GM21529 (cell line): ENCODE measurements at regions not wholly inside any gene's neighbourhood (a gene's known extent, or its start where the extent isn't known, plus 50 kb on each side); places are given as distances from the start of the nearest gene placed in this dataset.

Experiments used
- ATAC-seq: cut with Tn5 transposase; IDR thresholded peaks from one replicate; pipeline ENCODE4 v1.9.1; 2021; ENCODE audit not compliant: unreplicated experiment

DNA sequence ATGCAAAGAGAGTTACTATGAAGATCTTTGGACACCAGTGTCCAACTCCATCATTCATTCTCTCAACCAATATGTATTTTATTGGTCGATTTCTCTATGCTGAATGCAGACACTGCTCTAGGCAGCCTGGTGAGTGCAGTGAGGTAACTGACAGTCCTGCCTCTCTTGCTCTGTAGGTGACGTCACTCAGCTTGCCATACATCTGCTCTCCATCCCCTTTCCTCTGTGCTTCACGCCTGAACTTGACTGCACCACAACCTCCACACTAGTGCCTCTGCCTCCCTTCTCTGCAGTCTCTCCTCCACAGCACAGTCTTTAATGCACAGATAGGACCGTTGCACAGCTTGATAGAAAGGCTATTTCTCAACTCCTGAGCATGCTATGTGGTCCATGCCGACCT lies 344.9 kb upstream of the NOCT start:
- ATAC-seq = no peak

DNA sequence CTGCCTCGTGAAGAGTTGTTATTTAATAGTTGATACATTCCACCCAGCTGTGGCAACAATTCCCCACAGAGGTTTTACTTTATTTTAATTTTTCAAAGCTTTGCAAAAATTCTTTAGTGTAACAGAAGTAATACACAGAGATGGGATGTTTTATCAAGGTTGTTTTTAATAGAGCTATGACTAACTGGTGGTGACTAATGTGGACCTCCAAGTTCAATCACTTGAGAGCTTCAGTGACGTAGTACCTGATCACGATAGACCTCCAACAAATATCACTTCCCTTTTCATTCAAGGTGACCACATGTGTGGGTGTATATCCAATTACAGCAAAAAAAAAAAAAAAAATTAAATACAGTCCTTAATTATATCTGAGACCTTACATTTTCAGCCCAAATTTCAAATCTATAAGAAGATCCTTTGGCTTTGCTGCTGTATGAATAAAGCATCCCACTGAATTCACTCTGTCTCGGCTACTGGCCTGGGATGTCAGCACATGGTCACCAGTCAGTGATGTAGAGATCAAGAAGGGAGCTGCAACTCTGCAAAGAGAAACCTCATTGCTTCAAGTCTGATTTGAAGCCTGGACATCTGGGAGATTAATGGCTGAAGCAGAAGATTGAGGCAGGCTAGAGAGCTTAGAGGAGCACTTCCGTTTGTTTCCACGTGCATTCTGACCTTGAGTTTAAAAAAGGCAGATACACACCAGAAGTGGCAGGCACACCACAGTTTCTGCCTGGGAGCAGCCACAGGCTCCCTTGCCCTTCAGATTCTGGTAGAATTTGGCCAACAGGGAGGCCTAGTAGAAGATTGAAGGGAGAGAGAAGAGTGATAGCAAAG lies 345.9 kb upstream of the NOCT start:
- ATAC-seq = no peak

DNA sequence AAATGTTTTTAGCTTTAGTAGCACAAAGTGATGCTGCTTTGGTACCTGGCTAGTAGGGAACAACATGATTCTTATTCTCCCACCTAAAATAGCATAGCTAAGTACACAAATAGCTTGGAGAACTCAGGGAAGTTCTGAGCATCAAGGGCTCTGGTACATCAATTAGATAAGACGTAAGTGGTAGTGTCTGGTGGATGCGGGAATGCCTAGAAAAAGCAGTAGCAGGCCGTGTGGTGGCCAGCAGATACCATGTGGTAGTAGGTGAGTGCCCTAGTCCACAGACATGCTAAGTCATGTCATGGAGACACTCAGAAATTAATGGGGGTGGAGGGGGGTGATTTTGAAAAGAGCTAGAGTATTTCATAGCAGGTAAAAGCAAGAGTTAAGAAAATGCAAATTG lies 347.3 kb upstream of the NOCT start:
- ATAC-seq = no peak

DNA sequence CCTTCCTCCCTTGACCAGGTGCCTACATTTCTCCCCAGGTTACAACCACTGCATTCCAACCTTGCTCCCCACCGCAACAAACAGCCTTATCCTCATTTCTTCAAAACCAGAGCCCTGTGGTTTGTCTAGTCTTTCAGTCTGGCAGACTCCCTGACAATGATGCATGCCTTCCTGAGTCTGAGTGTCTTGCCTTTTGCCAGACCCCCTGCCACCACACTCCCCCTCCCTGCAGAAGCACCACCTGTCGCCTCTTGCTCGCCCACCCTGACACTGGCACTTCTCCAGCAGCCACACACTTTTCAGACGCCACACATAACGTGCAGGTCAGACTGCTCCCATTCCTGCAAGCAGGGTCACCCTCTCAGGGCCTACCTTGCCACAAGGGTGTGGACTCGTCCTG lies 349.2 kb upstream of the NOCT start:
- ATAC-seq = no peak

DNA sequence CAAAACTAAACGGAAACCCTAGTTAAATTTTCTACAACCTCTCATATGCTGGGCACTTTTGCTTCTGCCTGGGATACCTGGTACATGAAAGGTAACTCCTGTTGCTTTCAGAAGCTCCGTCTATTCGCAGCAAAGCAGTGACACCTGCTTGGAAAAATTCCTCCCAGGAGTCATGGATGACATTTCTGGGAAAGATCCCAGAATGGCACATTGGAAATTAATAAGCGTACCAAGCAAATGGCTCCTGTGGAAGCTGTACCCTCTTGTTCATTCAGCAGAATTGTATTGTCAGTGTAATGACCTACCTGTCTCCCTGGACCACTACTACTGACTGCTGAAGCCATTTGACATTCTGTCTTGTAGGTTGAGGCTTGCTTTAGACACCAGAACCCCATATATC lies 349.7 kb upstream of the NOCT start:
- ATAC-seq = no peak

DNA sequence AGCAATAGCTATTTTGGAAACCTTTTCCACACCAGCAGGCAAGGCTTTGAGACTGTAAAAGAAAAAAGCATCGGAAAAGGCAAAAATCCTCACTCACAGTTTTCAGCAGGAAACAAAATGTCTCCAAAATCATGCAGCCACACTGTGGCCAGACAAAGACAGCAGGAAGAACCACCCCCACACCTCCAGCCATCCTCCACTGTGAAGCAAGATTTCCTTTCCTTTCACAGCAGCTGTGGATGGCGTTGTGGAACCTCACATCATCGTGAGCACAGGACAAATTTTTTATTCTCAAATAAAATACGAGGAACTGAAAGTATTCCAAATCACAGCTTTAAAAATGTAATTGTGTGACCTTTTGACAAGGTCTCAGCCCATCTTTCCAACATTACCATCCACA lies 351.7 kb upstream of the NOCT start:
- ATAC-seq = no peak

DNA sequence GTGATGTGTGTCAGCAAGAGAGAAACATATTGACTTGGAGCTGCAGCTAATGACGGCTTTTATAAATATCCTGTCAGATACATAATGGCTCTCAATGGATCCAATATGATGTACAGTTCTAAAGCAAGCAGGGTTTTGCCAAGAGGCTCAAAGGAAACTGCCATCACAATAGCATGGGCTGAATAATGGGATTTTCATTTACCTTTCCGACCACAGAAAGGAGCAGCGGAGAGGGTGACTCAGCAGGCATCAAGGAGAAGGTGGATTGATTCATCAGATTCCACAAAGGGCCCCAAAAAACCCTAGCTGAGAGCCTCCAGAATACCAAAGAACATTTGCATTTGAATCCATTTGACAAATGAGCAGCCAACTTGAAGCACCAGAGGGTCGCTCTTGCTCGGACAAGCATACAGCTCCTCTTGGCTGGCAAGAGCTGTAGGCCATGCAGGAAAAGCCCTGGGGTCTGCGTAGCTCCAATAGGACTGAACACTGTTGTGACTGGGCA lies 355.7 kb upstream of the NOCT start:
- no peak for ATAC-seq

DNA sequence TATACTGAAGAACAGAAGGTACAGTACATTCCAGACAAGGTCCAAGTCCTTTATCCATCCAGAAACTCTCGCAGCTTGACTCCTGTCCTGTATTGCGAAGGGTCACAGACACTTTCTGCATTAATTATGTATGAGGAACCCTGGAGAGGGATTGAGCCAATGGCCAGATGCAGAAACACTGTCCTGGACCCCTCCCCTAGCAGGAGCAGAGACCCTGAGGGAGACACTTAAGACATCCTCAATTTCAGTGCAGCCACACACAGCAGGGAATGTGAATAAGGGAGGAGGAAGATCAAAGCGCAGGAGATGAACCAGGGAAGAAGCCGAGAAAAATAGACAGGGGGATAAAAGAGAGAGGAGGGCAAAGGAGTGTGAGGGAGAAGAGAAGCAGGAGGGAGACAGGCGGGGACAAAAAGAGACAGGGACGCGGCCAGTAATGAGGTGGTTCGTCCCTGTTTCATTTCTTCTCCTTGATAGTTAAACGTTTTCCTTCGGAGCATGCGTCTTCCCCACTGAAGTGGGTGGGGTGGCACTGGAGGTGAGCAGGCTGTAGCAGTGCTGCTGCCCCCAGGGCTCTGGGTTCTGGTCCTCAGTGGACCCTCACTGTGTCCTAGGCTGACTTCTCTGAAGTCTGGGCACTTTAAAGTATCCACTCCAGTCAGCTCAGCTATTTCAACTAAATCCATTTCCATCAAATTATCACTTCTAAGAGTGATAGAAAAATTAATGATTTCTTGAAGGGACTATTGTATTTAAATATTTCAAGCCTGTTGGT lies 356.4 kb upstream of the NOCT start:
- no peak for ATAC-seq

DNA sequence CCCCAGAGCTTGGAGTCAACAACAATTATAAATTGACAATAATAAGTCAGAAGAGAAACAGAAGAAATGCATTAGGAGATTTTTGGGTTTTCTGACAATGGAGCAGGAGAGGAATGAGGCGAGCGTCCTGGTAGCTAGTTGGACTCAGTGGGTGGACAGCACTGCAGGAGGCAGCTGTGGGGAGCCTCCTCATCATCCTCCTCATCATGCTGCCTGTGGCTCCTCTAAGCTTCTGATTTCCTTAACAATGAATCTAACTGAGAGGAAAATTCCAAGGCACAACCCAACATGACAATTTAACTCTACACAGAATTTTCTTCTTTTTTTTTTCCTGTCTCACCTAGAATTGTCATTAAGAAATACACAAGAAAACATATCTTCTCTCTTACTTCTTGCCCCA lies 357.1 kb upstream of the NOCT start:
- no peak for ATAC-seq

DNA sequence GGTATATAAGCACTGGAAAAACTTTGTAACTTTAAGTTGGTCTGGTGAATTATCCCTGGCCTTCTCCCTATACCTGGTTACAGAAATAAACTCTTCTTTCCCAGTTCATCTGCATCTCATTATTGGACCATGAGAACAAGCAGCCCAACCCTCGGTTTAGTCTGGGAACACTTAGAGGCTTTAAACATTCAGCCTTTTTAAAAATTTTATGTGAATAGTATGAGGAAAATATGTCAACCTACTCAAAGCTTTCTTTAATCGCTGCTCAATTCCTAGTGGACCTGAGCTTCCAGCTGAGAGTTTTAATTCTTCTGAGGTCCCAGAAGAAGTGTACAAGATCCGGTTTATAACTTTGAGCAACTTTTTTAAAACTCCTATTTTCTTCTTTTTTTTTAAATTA lies 358.6 kb upstream of the NOCT start:
- ATAC-seq = no peak

DNA sequence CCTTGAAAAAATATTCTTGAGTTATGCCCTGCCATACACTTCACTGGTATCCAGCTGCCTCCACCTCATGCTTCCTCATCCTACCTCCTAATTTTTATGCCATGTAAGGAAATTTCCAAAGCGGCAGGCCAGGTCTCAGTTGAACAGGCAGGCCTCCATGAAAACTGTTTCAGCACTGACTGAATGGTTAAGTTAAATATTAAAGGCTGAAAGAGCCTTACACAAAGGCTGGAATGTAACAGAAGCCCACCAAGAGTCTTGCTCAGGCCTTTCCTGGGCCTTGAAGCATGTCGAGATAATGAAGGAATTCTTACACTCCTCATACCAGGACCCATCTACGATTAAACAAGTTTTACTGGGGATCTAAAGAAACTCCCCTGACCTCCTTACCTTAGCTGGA lies 359.6 kb upstream of the NOCT start:
- ATAC-seq = no peak

DNA sequence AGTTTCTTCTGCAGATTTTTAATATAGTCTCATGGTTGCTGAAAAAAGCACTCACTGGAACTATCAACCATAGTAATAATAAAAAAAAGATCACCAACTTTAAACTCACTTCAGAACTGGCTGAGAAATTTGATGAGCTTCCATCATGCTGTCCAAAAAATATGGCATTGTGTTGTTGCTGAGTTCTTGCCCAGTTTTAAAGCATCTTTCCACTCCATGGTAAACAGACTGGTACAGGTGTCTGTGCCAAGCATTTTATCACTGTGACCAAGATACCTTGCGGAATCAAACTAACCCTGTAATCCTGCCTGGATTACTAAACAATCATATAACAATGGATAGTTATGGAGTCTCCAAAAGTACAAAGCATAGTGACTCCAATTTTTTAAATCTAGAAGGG lies 360.3 kb upstream of the NOCT start:
- no peak for ATAC-seq

DNA sequence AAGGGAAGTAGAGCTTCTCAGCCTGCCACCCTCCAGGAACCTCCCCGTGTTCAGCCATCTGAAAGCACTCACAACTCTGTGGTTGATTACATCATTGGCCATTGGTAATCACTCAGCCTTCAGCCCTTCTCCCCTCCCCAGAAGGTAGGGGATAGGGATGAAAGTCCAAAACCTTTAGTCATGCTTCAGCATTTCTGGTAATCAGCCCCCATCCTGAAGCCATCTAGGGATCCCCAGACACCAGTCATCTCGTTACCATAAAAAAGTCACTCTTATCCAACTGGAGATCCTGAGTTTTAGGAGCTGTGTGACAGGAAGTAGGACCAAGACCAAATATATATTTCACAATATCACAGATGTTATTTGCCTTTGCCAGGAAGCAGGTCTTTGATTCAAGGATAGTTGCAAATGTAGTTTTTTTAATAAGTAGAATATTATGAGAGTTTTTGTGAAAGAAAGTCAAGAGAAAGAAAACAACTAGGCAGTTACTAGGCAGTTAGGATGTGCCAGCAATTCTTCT lies 364.6 kb upstream of the NOCT start:
- ATAC-seq = peak; percentile 87

DNA sequence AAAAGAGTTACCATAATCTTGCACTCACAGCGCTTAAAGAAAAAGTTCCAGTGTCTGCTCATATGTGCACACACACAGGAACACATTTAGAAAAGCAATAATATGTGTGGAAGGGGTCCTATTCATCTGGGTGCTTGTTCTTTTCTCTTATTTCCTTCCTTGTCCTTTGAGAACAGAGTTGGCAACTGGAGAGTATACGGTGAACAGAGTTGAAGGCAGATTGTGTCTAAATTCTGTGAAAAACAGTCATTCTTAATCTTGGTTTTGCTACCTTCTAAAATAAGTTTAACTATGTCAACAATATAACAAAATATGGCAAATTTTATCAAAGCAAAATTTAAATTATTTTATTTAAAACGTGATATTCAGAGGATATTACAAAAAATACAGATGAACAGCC lies 365.1 kb upstream of the NOCT start:
- ATAC-seq = no peak

DNA sequence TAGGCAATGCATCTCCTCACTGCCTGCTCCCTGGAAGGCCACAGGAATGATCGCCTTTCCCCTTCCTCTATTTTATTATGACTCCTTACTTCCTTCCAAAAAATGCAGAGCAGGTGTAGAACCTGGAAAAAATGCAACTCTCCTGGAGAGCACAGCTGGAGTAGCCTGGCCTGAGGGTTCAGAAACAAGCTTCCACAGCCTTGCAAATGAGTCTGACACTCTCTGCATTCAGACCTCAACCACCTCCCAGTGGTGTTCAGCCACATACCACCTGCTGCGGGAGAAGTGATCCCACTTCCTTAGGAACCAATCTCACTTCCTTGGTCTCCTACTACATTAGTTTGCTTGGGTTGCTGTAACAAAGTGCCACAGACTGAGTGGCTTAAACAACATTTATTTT lies 368.1 kb upstream of the NOCT start:
- ATAC-seq = no peak

DNA sequence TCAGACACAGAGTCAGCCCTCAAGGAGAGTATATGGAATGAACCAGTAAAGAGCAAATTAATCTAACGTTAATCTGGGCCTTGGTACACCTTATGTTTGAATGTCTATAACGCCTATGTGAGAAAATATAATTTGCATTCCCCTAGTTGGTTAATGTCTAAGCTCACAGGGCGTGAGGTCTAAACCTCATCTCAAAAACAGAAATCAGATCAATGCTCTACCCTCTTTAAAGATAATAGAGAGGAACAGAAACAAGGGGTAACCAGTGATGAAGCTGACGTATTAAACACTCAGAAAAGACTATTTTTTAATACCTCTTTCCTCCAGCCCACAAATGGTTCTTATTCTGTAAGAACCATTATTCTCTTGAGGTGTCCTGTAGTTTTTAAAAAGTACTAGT lies 369.2 kb upstream of the NOCT start:
- ATAC-seq = no peak

DNA sequence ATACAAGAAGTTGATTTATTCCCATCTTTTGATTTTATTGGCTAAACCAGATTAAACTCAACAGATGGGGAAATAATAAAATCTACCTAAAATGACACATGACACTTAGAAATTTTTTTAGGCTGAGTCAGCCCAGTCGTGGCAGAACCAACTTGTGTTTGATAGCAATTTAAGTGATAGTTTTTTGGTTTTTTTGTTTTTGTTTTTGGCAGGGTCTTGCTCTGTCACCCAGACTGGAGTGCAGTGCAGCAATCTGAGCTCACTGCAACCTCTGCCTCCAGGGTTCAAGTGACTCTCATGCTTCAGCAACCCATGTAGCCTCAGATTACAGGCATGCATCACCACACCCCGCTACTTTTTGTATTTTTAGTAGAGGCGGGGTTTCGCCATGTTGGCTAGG lies 370.3 kb upstream of the NOCT start:
- no peak for ATAC-seq

DNA sequence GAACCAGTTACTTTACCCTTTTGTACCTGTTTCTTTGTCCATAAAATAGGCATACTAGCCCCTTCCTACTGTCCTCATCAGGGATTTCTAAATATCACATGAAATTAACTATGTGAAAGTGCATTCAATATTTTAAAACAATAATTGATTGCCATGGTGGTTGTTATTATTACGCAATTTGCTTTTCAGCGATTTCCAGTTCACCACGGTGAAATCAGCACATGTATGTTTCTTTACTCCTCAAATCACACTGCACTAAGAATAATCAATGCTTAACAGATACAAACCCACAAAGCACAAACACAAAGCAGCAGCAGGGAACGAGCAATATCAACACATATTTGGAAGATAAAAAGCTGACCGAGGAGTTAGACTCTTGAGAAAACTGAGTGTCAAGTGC lies 371.3 kb upstream of the NOCT start:
- ATAC-seq = no peak

DNA sequence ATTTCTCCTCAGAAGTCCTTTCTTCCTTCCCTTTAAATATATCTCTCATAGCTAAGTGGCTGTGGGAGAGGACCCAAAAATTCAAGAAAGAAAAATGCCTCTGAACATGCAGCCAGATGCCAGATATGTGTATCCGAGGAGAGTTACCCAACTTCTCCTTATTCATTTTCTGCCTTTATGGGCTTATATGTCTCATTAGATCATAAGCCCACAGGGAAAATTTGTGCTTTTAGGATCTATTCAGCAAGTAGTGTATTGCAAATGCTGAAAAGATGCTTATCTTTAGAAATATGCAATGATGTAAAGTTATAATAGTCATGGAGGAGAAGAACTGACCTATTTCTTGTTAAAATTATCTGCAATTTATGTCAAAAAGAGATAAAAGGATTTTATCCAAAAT lies 371.8 kb upstream of the NOCT start:
- no peak for ATAC-seq

DNA sequence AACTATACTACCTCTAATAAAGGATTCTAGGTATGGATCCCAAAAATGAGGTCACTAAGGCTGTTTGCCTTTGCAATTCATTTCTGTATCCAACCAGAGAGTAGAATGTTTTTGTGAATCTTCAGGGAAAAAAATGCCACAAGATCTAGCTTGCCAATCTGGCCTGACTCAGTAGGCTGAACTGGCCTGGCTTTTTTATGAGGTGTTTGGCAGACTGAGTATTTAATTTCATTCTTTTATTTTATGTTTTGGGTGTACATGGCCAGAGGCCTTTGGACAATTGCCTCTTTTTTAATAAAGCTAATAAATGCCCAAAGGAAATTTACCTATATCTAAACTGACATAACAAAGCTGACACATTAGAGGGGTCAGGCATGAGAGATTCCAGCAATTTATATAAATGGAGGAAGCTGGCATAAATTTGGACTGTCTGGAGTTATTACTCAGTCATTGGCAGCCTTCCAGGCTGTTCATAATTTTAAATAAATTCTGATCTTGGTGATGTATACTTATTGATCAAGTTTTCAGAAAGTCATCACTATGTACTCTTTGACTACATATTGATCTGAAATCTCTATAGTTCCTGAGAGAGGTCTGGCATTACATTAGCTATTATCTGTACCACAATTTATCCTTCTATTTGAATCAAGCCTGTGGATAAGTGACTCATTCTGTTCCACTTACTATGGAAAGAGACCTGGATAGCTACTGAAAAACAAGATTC lies 376.4 kb upstream of the NOCT start:
- no peak for ATAC-seq

DNA sequence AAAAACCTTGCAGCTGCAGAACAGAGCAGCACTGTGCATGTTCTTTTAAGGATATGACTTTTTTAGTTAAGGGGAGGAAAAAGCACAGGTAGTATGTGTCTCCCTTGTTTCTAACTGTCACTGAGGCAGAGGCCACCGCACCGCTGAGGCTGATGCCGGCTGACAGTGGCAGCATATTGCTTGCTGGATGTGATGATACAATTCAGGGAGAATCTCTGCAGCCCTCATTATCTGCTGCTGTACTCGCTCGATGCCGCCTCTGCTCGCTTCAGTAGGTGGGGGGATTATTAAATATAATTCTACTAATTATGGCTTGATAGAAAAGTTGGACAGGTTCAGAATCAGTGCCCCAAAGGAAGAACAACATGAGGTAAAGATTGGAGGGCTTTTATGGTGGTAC lies 378.8 kb upstream of the NOCT start:
- no peak for ATAC-seq

DNA sequence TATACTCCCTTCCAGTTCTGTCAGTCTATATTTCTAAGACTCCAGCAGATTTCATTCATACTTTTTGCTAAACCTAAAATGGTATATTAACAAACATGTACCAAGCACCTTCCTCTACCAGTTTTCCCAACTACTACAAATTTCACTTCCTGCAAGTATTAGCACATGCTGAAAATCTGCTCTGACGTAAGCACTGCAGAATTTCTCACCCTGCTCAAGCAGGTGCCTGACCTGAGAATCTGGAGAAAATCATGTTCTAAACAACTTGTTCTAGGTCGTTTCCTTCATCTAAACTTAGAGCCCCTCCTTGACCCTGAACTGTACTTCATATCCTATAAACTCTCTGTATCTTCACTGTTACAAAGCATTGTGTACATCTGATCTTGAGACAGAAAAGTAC lies 380.7 kb upstream of the NOCT start:
- no peak for ATAC-seq
